Calu3 (cell line): ENCODE measurements at regions not wholly inside any gene's neighbourhood (a gene's known extent, or its start where the extent isn't known, plus 50 kb on each side); places are given as distances from the start of the nearest gene placed in this dataset.

Experiments
- BruUV-seq: library from RNA; stranded (reverse); fragments of 400-500 nt; replicated peaks from 2 replicates; lab custom pipeline; 2021; lab: Mats Ljungman, UMichigan
- CTCF ChIA-PET: fragments of 300-600 bp; sonication (Branson Sonifier 250); formaldehyde crosslinking; loops from one replicate; lab custom pipeline; 2022; ENCODE audit warnings: antibody characterized with exemption; lab: Charles Lee
- DNase-seq: peaks from one replicate; pipeline ENCODE4 v3.0.0; 2022
- H3K27ac Mint-ChIP-seq: one replicate; pipeline ENCODE4 v1.8.0; 2022; ENCODE audit warnings: mixed read lengths; ENCODE audit not compliant: unreplicated experiment
- H3K27me3 Mint-ChIP-seq: one replicate; pipeline ENCODE4 v1.8.0; 2022; ENCODE audit warnings: mixed read lengths; ENCODE audit not compliant: unreplicated experiment
- H3K36me3 Mint-ChIP-seq: one replicate; pipeline ENCODE4 v1.8.0; 2022; ENCODE audit warnings: mild to moderate bottlenecking, moderate library complexity, mixed read lengths; ENCODE audit not compliant: insufficient read depth, unreplicated experiment
- H3K4me1 Mint-ChIP-seq: one replicate; pipeline ENCODE4 v1.8.0; 2022; ENCODE audit warnings: mild to moderate bottlenecking, low read depth, mixed read lengths; ENCODE audit not compliant: unreplicated experiment
- H3K4me3 Mint-ChIP-seq: one replicate; pipeline ENCODE4 v1.8.0; 2022; ENCODE audit warnings: mild to moderate bottlenecking, low read depth, moderate library complexity, mixed read lengths; ENCODE audit not compliant: unreplicated experiment
- H3K9me3 Mint-ChIP-seq: one replicate; pipeline ENCODE4 v1.8.0; 2022; ENCODE audit warnings: low read depth, mixed read lengths; ENCODE audit not compliant: unreplicated experiment
- CTCF ChIP-seq: fragments of 200-600 bp; IDR thresholded peaks from one replicate; pipeline ENCODE4 v1.8.0; 2022; ENCODE audit warnings: antibody characterized with exemption; ENCODE audit not compliant: unreplicated experiment
- intact Hi-C: fragments of 100-400 bp; cut with micrococcal nuclease; formaldehyde crosslinking; loops from one replicate; pipeline ENCODE4 v1.10.0; 2022; ENCODE audit not compliant: unreplicated experiment

- no peak for DNase-seq
- peaks cover 14% of the 10 kb centered on the region for H3K4me1 Mint-ChIP-seq
- BruUV-seq: no TSS peak
- H3K27me3 Mint-ChIP-seq: no peaks in the 10 kb centered on the region
- no peaks in the 10 kb centered on the region for H3K9me3 Mint-ChIP-seq
- no peak for TF ChIP-seq CTCF
- intact Hi-C loops: loop anchor here (1.0 to 5.0 kb wide), 2 partner anchors 501 to 854 kb away; no protein-coding TSS in a partner anchor
- no peaks in the 10 kb centered on the region for H3K36me3 Mint-ChIP-seq
- peak overlapping the region; percentile 31 for H3K27ac Mint-ChIP-seq
- no peak overlapping the region for H3K4me3 Mint-ChIP-seq
- CTCF ChIA-PET: interaction anchor here (1.0 to 3.0 kb wide), 3 partner anchors 10 to 914 kb away, joined by 3 to 10 read pairs (median 5); no protein-coding TSS in a partner anchor
Measured at GRCh38 chr2:209321581-209321980, 102.3 kb upstream of the MAP2 start.

DNA sequence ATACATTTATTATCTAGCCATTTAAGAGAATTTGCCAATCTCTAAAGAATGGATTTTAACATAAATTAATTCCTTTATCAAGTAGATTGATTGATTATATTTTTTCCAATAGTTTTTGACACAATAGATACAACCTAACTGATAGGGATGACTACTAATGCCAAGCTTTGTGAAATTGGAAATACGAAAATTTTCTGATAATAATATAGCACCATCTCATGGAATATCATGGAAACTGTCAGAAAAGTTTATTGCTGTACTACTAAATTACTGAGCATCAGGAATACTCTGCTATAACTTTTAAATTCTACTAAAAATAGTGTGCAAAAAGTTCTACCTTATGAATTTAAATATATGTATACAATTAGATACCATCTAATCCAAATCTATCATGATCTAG is 101.8 kb upstream of the MAP2 start:
- Mint-ChIP-seq H3K9me3 (no peaks in the 10 kb centered on the region), H3K4me1 (peaks cover 14% of the 10 kb centered on the region), H3K27me3 (no peaks in the 10 kb centered on the region), H3K36me3 (no peaks in the 10 kb centered on the region), H3K4me3 (no peak overlapping the region), H3K27ac (no peak overlapping the region)
- no TSS peak for BruUV-seq
- no peak for TF ChIP-seq CTCF
- DNase-seq: no peak
- intact Hi-C loops: loop anchor here (2.0 to 5.0 kb wide), 3 partner anchors 113 to 915 kb away; partner anchors contain the start of gene PTH2R
- CTCF ChIA-PET: interaction anchor here (1.0 to 3.0 kb wide), 3 partner anchors 9 to 915 kb away, joined by 3 to 10 read pairs (median 5); no protein-coding TSS in a partner anchor

DNA sequence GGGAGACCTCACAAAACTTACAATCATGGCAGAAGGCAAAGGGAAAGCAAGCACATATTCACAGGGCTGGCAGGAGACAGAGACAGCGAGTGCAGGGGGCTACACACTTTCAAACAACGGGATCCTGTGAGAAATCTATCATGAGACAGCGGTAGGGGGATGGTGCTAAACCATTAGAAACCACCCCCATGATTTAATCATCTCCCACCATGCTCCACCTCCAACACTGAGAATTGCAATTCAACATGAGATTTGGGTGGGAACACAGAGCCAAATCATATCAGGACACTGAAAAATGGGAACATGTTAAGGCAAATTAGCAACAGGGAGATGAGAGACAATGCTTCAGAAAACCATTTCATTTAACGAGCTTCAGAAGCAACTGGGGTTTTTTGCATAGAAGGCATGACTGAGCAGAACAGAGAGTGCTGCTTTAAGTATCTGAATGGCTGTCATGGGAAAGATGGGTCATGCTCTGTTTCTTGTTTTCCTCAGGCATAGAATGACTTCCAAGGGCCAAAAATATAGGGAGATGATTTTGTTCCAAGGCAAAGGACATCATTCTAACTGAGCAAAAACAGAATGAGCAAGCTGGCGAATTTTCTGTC is 100.8 kb upstream of the MAP2 start:
- H3K27me3 Mint-ChIP-seq: no peaks in the 10 kb centered on the region
- H3K4me3 Mint-ChIP-seq: no peak overlapping the region
- H3K4me1 Mint-ChIP-seq: peaks cover 14% of the 10 kb centered on the region
- no TSS peak for BruUV-seq
- no peaks in the 10 kb centered on the region for H3K9me3 Mint-ChIP-seq
- no peak for DNase-seq
- H3K36me3 Mint-ChIP-seq: no peaks in the 10 kb centered on the region
- intact Hi-C loops: loop anchor here (2.0 to 5.0 kb wide), 3 partner anchors 114 to 916 kb away; partner anchors contain the start of gene PTH2R
- no peak for TF ChIP-seq CTCF
- CTCF ChIA-PET: interaction anchor here (0.8 to 3.0 kb wide), 2 partner anchors 857 to 916 kb away, joined by 3 to 10 read pairs; no protein-coding TSS in a partner anchor
- no peak overlapping the region for H3K27ac Mint-ChIP-seq

DNA sequence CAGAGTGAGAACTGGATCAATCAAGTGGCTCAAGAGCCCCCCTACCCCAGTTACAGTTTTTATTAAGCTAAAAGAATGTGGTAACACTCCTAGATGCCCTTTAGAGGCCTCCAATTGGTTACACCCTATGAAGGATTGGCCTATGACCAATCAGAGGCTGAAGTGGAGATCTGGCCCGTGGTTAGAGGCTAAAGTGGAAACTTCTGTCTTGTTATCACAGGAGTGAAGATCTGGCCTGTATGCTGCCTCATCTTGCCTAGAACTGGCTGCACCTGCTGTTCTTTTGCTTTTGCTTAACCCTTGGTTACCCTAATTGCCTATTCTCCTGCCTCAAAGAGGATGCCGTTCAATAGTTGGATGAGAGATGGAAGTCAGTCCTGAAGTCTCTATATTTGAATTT is 100.1 kb upstream of the MAP2 start:
- TF ChIP-seq CTCF: no peak
- intact Hi-C loops: loop anchor here (2.0 to 5.0 kb wide), 3 partner anchors 115 to 917 kb away; partner anchors contain the start of gene PTH2R
- H3K27me3 Mint-ChIP-seq: no peaks in the 10 kb centered on the region
- H3K27ac Mint-ChIP-seq: no peak overlapping the region
- peaks cover 21% of the 10 kb centered on the region for H3K4me1 Mint-ChIP-seq
- H3K9me3 Mint-ChIP-seq: no peaks in the 10 kb centered on the region
- no peak overlapping the region for H3K4me3 Mint-ChIP-seq
- BruUV-seq: no TSS peak
- DNase-seq: no peak
- CTCF ChIA-PET: interaction anchor here (0.8 kb wide), 1 partner anchor 857 kb away, joined by 3 read pairs; no protein-coding TSS in a partner anchor
- H3K36me3 Mint-ChIP-seq: no peaks in the 10 kb centered on the region
